Glutamatergic neuron (in vitro differentiated cells): ENCODE measurements at regions not wholly inside any gene's neighbourhood (a gene's known extent, or its start where the extent isn't known, plus 50 kb on each side); places are given as distances from the start of the nearest gene placed in this dataset.

Experiments
- DNase-seq: peaks from one replicate; pipeline ENCODE4 v3.0.0; 2022
- H3K27ac Mint-ChIP-seq: one replicate; pipeline ENCODE4 v1.8.0; 2020; ENCODE audit warnings: mild to moderate bottlenecking, mixed read lengths, inconsistent platforms; ENCODE audit not compliant: unreplicated experiment
- H3K27me3 Mint-ChIP-seq: one replicate; pipeline ENCODE4 v1.8.0; 2020; ENCODE audit warnings: mild to moderate bottlenecking, moderate library complexity, mixed read lengths, inconsistent platforms; ENCODE audit not compliant: unreplicated experiment
- H3K36me3 Mint-ChIP-seq: one replicate; pipeline ENCODE4 v1.8.0; 2020; ENCODE audit warnings: mild to moderate bottlenecking, mixed read lengths, inconsistent platforms; ENCODE audit not compliant: unreplicated experiment
- H3K4me1 Mint-ChIP-seq: one replicate; pipeline ENCODE4 v1.8.0; 2020; ENCODE audit warnings: mild to moderate bottlenecking, low read depth, mixed read lengths, inconsistent platforms; ENCODE audit not compliant: unreplicated experiment
- H3K4me3 Mint-ChIP-seq: one replicate; pipeline ENCODE4 v1.8.0; 2020; ENCODE audit warnings: mild to moderate bottlenecking, mixed read lengths, inconsistent platforms; ENCODE audit not compliant: unreplicated experiment
- H3K9me3 Mint-ChIP-seq: one replicate; pipeline ENCODE4 v1.8.0; 2020; ENCODE audit warnings: mild to moderate bottlenecking, moderate library complexity, mixed read lengths, inconsistent platforms; ENCODE audit not compliant: unreplicated experiment
- TF ChIP-seq, protein P1 (sequence below): fragments of 200-600 bp; sonication (generic); IDR thresholded peaks from one replicate; pipeline ENCODE4 v1.5.0; 2021; ENCODE audit not compliant: partially characterized antibody, unreplicated experiment

DNA sequence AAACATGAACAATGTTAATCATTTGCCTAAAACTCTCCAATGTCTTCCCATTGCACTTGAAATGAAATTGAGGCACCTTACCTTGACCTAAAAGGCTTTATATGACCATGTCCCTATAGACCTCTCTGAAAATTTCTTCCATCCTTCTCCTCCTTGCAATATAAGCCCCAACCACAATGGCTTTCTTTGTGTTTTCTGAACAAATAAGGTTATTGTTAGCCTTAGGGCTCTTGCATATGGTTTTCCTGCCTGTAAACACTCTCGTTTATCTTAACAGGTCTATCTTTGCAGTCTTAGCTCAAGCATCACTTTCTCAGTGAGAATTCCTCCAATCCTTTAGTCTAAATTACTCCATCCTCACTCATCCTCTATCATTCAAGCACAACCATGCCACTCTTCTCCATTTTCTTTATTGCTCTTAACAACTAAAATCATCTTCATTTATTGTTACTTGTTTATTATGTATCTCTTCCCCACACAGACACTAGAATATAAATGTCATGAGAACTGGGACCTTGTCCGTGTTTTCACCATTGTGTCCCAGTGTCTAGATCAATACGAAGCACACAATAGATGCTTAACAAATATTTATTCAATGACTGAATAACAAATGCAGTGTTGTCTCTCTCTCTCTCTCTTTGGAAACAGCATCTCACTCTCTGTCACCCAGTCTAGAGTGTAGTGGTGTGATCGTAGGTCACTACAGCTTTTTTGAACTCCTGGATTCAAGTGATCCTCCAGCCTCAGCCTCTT lies 129.3 kb downstream of the RDH14 start:
- H3K36me3 Mint-ChIP-seq: no peaks in the 10 kb centered on the region
- no peak overlapping the region for H3K4me3 Mint-ChIP-seq
- TF ChIP-seq, protein P1, sequence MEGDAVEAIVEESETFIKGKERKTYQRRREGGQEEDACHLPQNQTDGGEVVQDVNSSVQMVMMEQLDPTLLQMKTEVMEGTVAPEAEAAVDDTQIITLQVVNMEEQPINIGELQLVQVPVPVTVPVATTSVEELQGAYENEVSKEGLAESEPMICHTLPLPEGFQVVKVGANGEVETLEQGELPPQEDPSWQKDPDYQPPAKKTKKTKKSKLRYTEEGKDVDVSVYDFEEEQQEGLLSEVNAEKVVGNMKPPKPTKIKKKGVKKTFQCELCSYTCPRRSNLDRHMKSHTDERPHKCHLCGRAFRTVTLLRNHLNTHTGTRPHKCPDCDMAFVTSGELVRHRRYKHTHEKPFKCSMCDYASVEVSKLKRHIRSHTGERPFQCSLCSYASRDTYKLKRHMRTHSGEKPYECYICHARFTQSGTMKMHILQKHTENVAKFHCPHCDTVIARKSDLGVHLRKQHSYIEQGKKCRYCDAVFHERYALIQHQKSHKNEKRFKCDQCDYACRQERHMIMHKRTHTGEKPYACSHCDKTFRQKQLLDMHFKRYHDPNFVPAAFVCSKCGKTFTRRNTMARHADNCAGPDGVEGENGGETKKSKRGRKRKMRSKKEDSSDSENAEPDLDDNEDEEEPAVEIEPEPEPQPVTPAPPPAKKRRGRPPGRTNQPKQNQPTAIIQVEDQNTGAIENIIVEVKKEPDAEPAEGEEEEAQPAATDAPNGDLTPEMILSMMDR: no peak
- no peak overlapping the region for H3K27ac Mint-ChIP-seq
- H3K4me1 Mint-ChIP-seq: no peaks in the 10 kb centered on the region
- no peaks in the 10 kb centered on the region for H3K9me3 Mint-ChIP-seq
- H3K27me3 Mint-ChIP-seq: peaks cover 1% of the 10 kb centered on the region
- no peak for DNase-seq

- H3K27me3 Mint-ChIP-seq: peaks cover 1% of the 10 kb centered on the region
- no peaks in the 10 kb centered on the region for H3K9me3 Mint-ChIP-seq
- no peaks in the 10 kb centered on the region for H3K36me3 Mint-ChIP-seq
- H3K27ac Mint-ChIP-seq: no peak overlapping the region
- no peak overlapping the region for H3K4me3 Mint-ChIP-seq
- TF ChIP-seq, protein P1: no peak
- no peak for DNase-seq
- H3K4me1 Mint-ChIP-seq: no peaks in the 10 kb centered on the region
Observed at GRCh38 chr2:18428516-18428915, 131.9 kb downstream of the RDH14 start.

- Mint-ChIP-seq H3K9me3 (no peaks in the 10 kb centered on the region), H3K36me3 (no peaks in the 10 kb centered on the region), H3K4me3 (no peak overlapping the region), H3K4me1 (no peaks in the 10 kb centered on the region), H3K27ac (no peak overlapping the region), H3K27me3 (peaks cover 1% of the 10 kb centered on the region)
- TF ChIP-seq, protein P1: no peak
- no peak for DNase-seq
Observed at GRCh38 chr2:18427762-18428161, 132.7 kb downstream of the RDH14 start.

DNA sequence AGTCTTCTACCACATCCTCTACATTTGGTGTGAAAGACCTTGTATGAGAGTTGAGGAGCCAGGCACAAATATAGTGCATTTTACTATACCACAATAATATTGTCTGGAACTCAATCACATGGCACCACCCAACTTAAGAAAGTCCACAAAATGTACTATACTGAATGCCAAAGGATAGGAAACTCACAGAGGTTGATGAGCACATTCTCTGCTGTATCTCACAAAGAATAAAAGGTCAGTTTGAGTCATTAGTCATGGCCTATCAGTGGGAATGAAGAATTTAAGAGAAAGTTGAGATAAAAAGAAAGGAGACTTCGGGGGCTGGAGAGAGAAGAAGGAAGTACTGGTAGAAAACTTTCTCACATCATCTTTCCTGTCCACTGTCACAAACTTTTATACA lies 134.3 kb downstream of the RDH14 start:
- Mint-ChIP-seq H3K36me3 (no peaks in the 10 kb centered on the region), H3K4me3 (no peak overlapping the region), H3K27ac (no peak overlapping the region), H3K4me1 (no peaks in the 10 kb centered on the region), H3K27me3 (peaks cover 1% of the 10 kb centered on the region), H3K9me3 (no peaks in the 10 kb centered on the region)
- DNase-seq: no peak
- TF ChIP-seq, protein P1: no peak

DNA sequence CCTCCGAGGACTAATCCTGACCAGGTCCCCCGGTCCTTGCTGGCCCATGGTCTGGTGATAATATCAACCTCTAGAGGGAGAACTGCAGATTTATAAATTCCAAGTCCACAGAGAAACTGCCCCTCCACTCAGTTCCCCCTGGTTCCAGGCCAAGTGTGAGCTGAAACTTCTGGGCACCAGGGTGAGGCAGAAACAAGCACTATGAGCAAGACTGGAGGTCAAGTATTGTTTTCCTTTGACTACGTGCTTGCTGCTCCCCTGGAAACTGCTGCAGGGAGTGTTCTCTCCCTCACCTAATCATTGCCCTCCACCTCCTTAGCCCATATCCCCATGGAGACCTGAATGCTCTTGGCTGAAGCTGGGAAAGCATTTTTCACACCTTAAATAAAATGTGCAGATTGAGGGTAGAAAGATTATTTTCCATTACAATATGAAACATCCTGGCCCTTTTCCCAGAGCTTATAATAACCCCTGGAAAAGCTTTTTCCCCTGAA lies 135.2 kb downstream of the RDH14 start:
- TF ChIP-seq, protein P1: no peak
- H3K4me1 Mint-ChIP-seq: no peaks in the 10 kb centered on the region
- no peak overlapping the region for H3K4me3 Mint-ChIP-seq
- DNase-seq: no peak
- no peaks in the 10 kb centered on the region for H3K9me3 Mint-ChIP-seq
- H3K27ac Mint-ChIP-seq: no peak overlapping the region
- H3K36me3 Mint-ChIP-seq: no peaks in the 10 kb centered on the region
- peaks cover 1% of the 10 kb centered on the region for H3K27me3 Mint-ChIP-seq
